H9 (cell line): ENCODE measurements at regions not wholly inside any gene's neighbourhood (a gene's known extent, or its start where the extent isn't known, plus 50 kb on each side); places are given as distances from the start of the nearest gene placed in this dataset.

Experiments used
- DNase-seq: peaks from one replicate; pipeline ENCODE4 v3.0.0-alpha.2; 2017
- H2AFZ ChIP-seq: one replicate; pipeline ENCODE4 v1.6.1; 2013; ENCODE audit warnings: mild to moderate bottlenecking, low read length, control low read depth, moderate library complexity
- H2AK5ac ChIP-seq: 2 replicates; pipeline ENCODE4 v1.6.1; 2013; ENCODE audit warnings: low read length, control low read depth, mixed read lengths; ENCODE audit not compliant: insufficient read length
- H2BK120ac ChIP-seq: one replicate; pipeline ENCODE4 v1.6.1; 2013; ENCODE audit warnings: low read depth, mild to moderate bottlenecking, low read length, control low read depth, inconsistent platforms; ENCODE audit not compliant: poor library complexity, severe bottlenecking
- H2BK12ac ChIP-seq: 2 replicates; pipeline ENCODE4 v1.6.1; 2013; ENCODE audit warnings: low read length, control low read depth, mixed read lengths, low read depth; ENCODE audit not compliant: insufficient read length
- H2BK15ac ChIP-seq: 2 replicates; pipeline ENCODE4 v1.6.1; 2013; ENCODE audit warnings: low read depth, low read length, control low read depth
- H2BK20ac ChIP-seq: one replicate; pipeline ENCODE4 v1.6.1; 2013; ENCODE audit warnings: low read depth, mild to moderate bottlenecking, low read length, control low read depth, inconsistent platforms; ENCODE audit not compliant: poor library complexity, severe bottlenecking
- H2BK5ac ChIP-seq: 2 replicates; pipeline ENCODE4 v1.6.1; 2013; ENCODE audit warnings: low read length, control low read depth, mixed read lengths; ENCODE audit not compliant: insufficient read length
- H3K14ac ChIP-seq: 2 replicates; pipeline ENCODE4 v1.6.1; 2013; ENCODE audit warnings: low read length, control low read depth; ENCODE audit not compliant: insufficient read depth
- H3K18ac ChIP-seq: 2 replicates; pipeline ENCODE4 v1.6.1; 2013; ENCODE audit warnings: low read depth, mild to moderate bottlenecking, mixed read lengths, low read length, control low read depth; ENCODE audit not compliant: insufficient read length
- H3K23ac ChIP-seq: 2 replicates; pipeline ENCODE4 v1.6.1; 2013; ENCODE audit warnings: low read length, control low read depth, mixed read lengths, low read depth; ENCODE audit not compliant: insufficient read length
- H3K23me2 ChIP-seq: 2 replicates; pipeline ENCODE4 v1.6.1; 2013; ENCODE audit warnings: low read depth, mild to moderate bottlenecking, mixed read lengths, low read length, control low read depth; ENCODE audit not compliant: insufficient read length, poor library complexity, severe bottlenecking
- H3K27ac ChIP-seq: 2 replicates; pipeline ENCODE4 v1.5.1; 2013; ENCODE audit warnings: low read length, control low read depth, mixed read lengths, low read depth; ENCODE audit not compliant: insufficient read length
- H3K27me3 ChIP-seq: 2 replicates; pipeline ENCODE4 v1.6.1; 2013; ENCODE audit warnings: low read length, control low read depth, inconsistent platforms; ENCODE audit not compliant: insufficient read depth
- H3K4ac ChIP-seq: 2 replicates; pipeline ENCODE4 v1.6.1; 2013; ENCODE audit warnings: low read depth, mild to moderate bottlenecking, control low read depth, inconsistent platforms, low read length, moderate library complexity
- H3K4me1 ChIP-seq: 2 replicates; pipeline ENCODE4 v1.6.1; 2013; ENCODE audit warnings: low read length, control low read depth, inconsistent platforms; ENCODE audit not compliant: insufficient read depth
- H3K4me2 ChIP-seq: 2 replicates; pipeline ENCODE4 v1.6.1; 2013; ENCODE audit warnings: low read length, control low read depth, mixed read lengths; ENCODE audit not compliant: insufficient read length, insufficient read depth
- H3K56ac ChIP-seq: 2 replicates; pipeline ENCODE4 v1.6.1; 2013; ENCODE audit warnings: low read depth, mild to moderate bottlenecking, mixed read lengths, low read length, control low read depth; ENCODE audit not compliant: insufficient read length
- H3K79me1 ChIP-seq: 2 replicates; pipeline ENCODE4 v1.6.1; 2013; ENCODE audit warnings: low read depth, mild to moderate bottlenecking, moderate library complexity, low read length, control low read depth, inconsistent platforms; ENCODE audit not compliant: insufficient read depth, poor library complexity, severe bottlenecking
- H3K79me2 ChIP-seq: 2 replicates; pipeline ENCODE4 v1.6.1; 2013; ENCODE audit warnings: low read length, control low read depth, inconsistent platforms; ENCODE audit not compliant: insufficient read depth
- H3K9ac ChIP-seq: 2 replicates; pipeline ENCODE4 v1.6.1; 2013; ENCODE audit warnings: low read length, control low read depth, mixed read lengths; ENCODE audit not compliant: insufficient read length; ENCODE audit errors: extremely low read depth
- H3K9me3 ChIP-seq: one replicate; pipeline ENCODE4 v1.6.1; 2013; ENCODE audit warnings: low read depth, low read length, inconsistent platforms; ENCODE audit not compliant: control insufficient read depth
- H3T11ph ChIP-seq: one replicate; pipeline ENCODE4 v1.6.1; 2013; ENCODE audit warnings: mild to moderate bottlenecking, low read length, control low read depth, inconsistent platforms
- H4K20me1 ChIP-seq: one replicate; pipeline ENCODE4 v1.6.1; 2013; ENCODE audit not compliant: control insufficient read depth, insufficient read length, insufficient read depth
- H4K5ac ChIP-seq: 2 replicates; pipeline ENCODE4 v1.6.1; 2013; ENCODE audit warnings: low read depth, mild to moderate bottlenecking, mixed read lengths, low read length, control low read depth; ENCODE audit not compliant: insufficient read length
- H4K8ac ChIP-seq: replicated peaks from 2 replicates; pipeline ENCODE4 v1.6.1; 2013; ENCODE audit warnings: low read length, control low read depth, mixed read lengths, low read depth; ENCODE audit not compliant: insufficient read length
- H4K91ac ChIP-seq: 2 replicates; pipeline ENCODE4 v1.6.1; 2013; ENCODE audit warnings: low read depth, mild to moderate bottlenecking, moderate library complexity, mixed read lengths, low read length, control low read depth; ENCODE audit not compliant: insufficient read length
- H3K27ac Mint-ChIP-seq, 3 experiments: 2 replicates in 2 of 3; 3 replicates in 1 of 3; pipeline ENCODE4 v1.8.0; 2020 to 2021; ENCODE audit warnings: mixed read lengths in 3 of 3, mild to moderate bottlenecking in 1 of 3, moderate library complexity in 1 of 3
- H3K27me3 Mint-ChIP-seq: 2 replicates; pipeline ENCODE4 v1.8.0; 2021; ENCODE audit warnings: low read depth, mild to moderate bottlenecking, moderate library complexity, mixed read lengths
- H3K36me3 Mint-ChIP-seq, 3 experiments: 2 replicates in 2 of 3; 3 replicates in 1 of 3; pipeline ENCODE4 v1.8.0; 2020 to 2021; ENCODE audit warnings: low read depth in 3 of 3, mixed read lengths in 3 of 3; ENCODE audit not compliant: insufficient read depth in 1 of 3
- H3K4me1 Mint-ChIP-seq, 2 experiments: 2 replicates each; pipeline ENCODE4 v1.8.0; 2020; ENCODE audit warnings: mixed read lengths in 2 of 2
- H3K4me3 Mint-ChIP-seq, 2 experiments: 2 replicates in 1 of 2; 3 replicates in 1 of 2; pipeline ENCODE4 v1.8.0; 2020 to 2021; ENCODE audit warnings: mild to moderate bottlenecking in 2 of 2, mixed read lengths in 2 of 2, moderate library complexity in 1 of 2
- H3K9me3 Mint-ChIP-seq, 2 experiments: 2 replicates in 1 of 2; 3 replicates in 1 of 2; pipeline ENCODE4 v1.8.0; 2020; ENCODE audit warnings: mild to moderate bottlenecking in 2 of 2, mixed read lengths in 2 of 2, moderate library complexity in 1 of 2
- WGBS: extraction: QIAGEN DNeasy Blood & Tissue Kit; methylation state at CpG from one replicate; pipeline ENCODE4 v1.1.7; 2013; ENCODE audit warnings: missing lambda C conversion rate, low lambda C conversion rate, mixed read lengths; ENCODE audit not compliant: insufficient read length; ENCODE audit errors: extremely low coverage; 5-methylcytosine and 5-hydroxymethylcytosine counted together
- TF ChIP-seq, protein P1 (sequence below): fragments of 200-600 bp; sonication (generic); conservative IDR thresholded peaks from 3 replicates; pipeline ENCODE4 v1.8.0; 2021; ENCODE audit warnings: antibody characterized with exemption, mild to moderate bottlenecking

DNA sequence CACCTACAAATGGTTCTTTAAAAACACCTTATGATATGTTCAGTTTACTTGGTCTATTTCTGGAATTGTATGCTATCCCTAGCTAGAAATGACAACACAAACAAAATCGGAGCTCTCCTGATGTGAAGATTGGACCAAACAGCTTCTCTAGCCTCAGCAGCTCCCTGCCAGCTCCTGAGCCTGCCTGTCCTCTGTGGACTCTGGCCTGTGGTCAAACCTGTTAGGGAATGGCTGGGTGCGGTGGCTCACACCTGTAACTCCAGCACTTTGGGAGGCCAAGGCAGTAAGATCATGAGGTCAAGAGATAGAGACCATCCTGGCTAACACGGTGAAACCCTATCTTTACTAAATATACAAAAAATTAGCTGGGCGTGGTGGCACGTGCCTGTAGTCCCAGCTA lies 195.3 kb downstream of the GAS1 start:
- H3K9ac ChIP-seq: no peak overlapping the region
- H3K4me1 ChIP-seq: no peaks in the 10 kb centered on the region
- no peak overlapping the region for H2AFZ ChIP-seq
- H3K23me2 ChIP-seq: no peaks in the 10 kb centered on the region
- H3K9me3 Mint-ChIP-seq: no peaks in the 10 kb centered on the region
- H3K23ac ChIP-seq: no peak overlapping the region
- H3K27me3 Mint-ChIP-seq: peaks cover 10% of the 10 kb centered on the region
- H4K8ac ChIP-seq: no peak overlapping the region
- H3K56ac ChIP-seq: no peak overlapping the region
- no peak for DNase-seq
- no peak overlapping the region for H2BK15ac ChIP-seq
- H2BK12ac ChIP-seq: no peak overlapping the region
- no peak overlapping the region for H2BK20ac ChIP-seq
- H3K36me3 Mint-ChIP-seq: no peaks in the 10 kb centered on the region
- H3K9me3 ChIP-seq: no peaks in the 10 kb centered on the region
- H4K5ac ChIP-seq: no peak overlapping the region
- H3K4me1 Mint-ChIP-seq: no peaks in the 10 kb centered on the region
- no peak overlapping the region for H3K4ac ChIP-seq
- H3K27me3 ChIP-seq: no peaks in the 10 kb centered on the region
- no peaks in the 10 kb centered on the region for H3K79me1 ChIP-seq
- H4K20me1 ChIP-seq: no peaks in the 10 kb centered on the region
- no peak overlapping the region for H3K4me2 ChIP-seq
- no CpG with 5 or more reads among the region's 5 CpGs for WGBS
- no peak overlapping the region for H3K27ac ChIP-seq
- no peak overlapping the region for H3K18ac ChIP-seq
- no peaks in the 10 kb centered on the region for H3K79me2 ChIP-seq
- no peak overlapping the region for H2AK5ac ChIP-seq
- no peak overlapping the region for H3T11ph ChIP-seq
- H3K14ac ChIP-seq: no peak overlapping the region
- no peak overlapping the region for H3K27ac Mint-ChIP-seq
- no peak overlapping the region for H2BK5ac ChIP-seq
- H4K91ac ChIP-seq: no peak overlapping the region
- no peak overlapping the region for H2BK120ac ChIP-seq
- no peak overlapping the region for H3K4me3 Mint-ChIP-seq
- TF ChIP-seq, protein P1, sequence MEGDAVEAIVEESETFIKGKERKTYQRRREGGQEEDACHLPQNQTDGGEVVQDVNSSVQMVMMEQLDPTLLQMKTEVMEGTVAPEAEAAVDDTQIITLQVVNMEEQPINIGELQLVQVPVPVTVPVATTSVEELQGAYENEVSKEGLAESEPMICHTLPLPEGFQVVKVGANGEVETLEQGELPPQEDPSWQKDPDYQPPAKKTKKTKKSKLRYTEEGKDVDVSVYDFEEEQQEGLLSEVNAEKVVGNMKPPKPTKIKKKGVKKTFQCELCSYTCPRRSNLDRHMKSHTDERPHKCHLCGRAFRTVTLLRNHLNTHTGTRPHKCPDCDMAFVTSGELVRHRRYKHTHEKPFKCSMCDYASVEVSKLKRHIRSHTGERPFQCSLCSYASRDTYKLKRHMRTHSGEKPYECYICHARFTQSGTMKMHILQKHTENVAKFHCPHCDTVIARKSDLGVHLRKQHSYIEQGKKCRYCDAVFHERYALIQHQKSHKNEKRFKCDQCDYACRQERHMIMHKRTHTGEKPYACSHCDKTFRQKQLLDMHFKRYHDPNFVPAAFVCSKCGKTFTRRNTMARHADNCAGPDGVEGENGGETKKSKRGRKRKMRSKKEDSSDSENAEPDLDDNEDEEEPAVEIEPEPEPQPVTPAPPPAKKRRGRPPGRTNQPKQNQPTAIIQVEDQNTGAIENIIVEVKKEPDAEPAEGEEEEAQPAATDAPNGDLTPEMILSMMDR: no peak
